Spleen (tissue), 11 donors: ENCODE measurements at regions not wholly inside any gene's neighbourhood (a gene's known extent, or its start where the extent isn't known, plus 50 kb on each side); places are given as distances from the start of the nearest gene placed in this dataset.

Experiments used
- DNase-seq: peaks from one replicate; pipeline ENCODE4 v3.0.0-alpha.2; 2020
- H3K27ac ChIP-seq, 8 donors: fragments of 200-600 bp; sonication (generic) in 7 of 8; 1 replicate in 4 of 8; 2 replicates in 4 of 8; pipeline versions ENCODE4 v1.5.0 to v1.8.0; 2016 to 2021; ENCODE audit warnings: inconsistent platforms in 4 of 8, mild to moderate bottlenecking in 4 of 8, moderate library complexity in 1 of 8
- H3K27me3 ChIP-seq, 7 donors: fragments of 200-600 bp; sonication (generic) in 6 of 7; replicated peaks in 1 of 7; 1 replicate in 4 of 7; 2 replicates in 3 of 7; pipeline versions ENCODE4 v1.5.0 to v1.8.0; 2016 to 2021; ENCODE audit warnings: inconsistent platforms in 3 of 7, mild to moderate bottlenecking in 1 of 7
- H3K36me3 ChIP-seq, 6 donors: fragments of 200-600 bp; sonication (generic) in 5 of 6; 1 replicate in 4 of 6; 2 replicates in 2 of 6; pipeline versions ENCODE4 v1.5.0 to v1.8.0; 2016 to 2021; ENCODE audit warnings: inconsistent platforms in 2 of 6
- H3K4me1 ChIP-seq, 6 donors: fragments of 200-600 bp; sonication (generic) in 5 of 6; 1 replicate in 3 of 6; 2 replicates in 3 of 6; pipeline versions ENCODE4 v1.5.0 to v1.8.0; 2016 to 2021; ENCODE audit warnings: inconsistent platforms in 3 of 6
- H3K4me3 ChIP-seq, 8 donors: fragments of 200-600 bp; sonication (generic) in 7 of 8; 1 replicate in 4 of 8; 2 replicates in 4 of 8; pipeline versions ENCODE4 v1.5.0 to v1.8.0; 2016 to 2021; ENCODE audit warnings: inconsistent platforms in 4 of 8, mild to moderate bottlenecking in 4 of 8, moderate library complexity in 2 of 8
- H3K9me3 ChIP-seq, 8 donors: fragments of 200-600 bp; sonication (generic) in 7 of 8; 1 replicate in 4 of 8; 2 replicates in 4 of 8; pipeline versions ENCODE4 v1.5.0 to v1.8.0; 2016 to 2021; ENCODE audit warnings: inconsistent platforms in 4 of 8
- POLR2A ChIP-seq, 3 donors: fragments of 450-650 bp; IDR thresholded peaks; one replicate each; pipeline ENCODE4 v1.5.1; 2017; ENCODE audit warnings: antibody characterized with exemption in 3 of 3, mild to moderate bottlenecking in 1 of 3
- POLR2AphosphoS5 ChIP-seq, 3 donors: sonication (generic); formaldehyde crosslinking; IDR thresholded peaks; one replicate each; pipeline ENCODE4 v1.5.1; 2017; ENCODE audit warnings: antibody characterized with exemption in 3 of 3
- WGBS, 5 donors: extraction: QIAGEN DNeasy Blood & Tissue Kit in 3 of 5; methylation state at CpG; one replicate each; pipeline versions ENCODE4 v1.1.5 to v1.1.7; 2013 to 2018; 5-methylcytosine and 5-hydroxymethylcytosine counted together
- intact Hi-C: fragments of 100-400 bp; cut with DNase I; formaldehyde crosslinking; loops from one replicate; pipeline ENCODE4 v1.15.0; 2023; ENCODE audit warnings: low total_unique reads
- TF ChIP-seq, protein P1 (sequence below), 11 experiments: fragments of 200-600 bp in 7 of 11; fragments of 450-650 bp in 4 of 11; sonication (generic) in 4 of 11; IDR thresholded peaks in 8 of 11; conservative IDR thresholded peaks in 3 of 11; 1 replicate in 7 of 11; 2 replicates in 4 of 11; pipeline versions ENCODE4 v1.4.0 to v1.8.0; 2016 to 2021; ENCODE audit warnings: antibody characterized with exemption in 11 of 11, inconsistent platforms in 4 of 11, mild to moderate bottlenecking in 1 of 11
- donor health status: healthy with polysubstance abuse.
- donor health status: DM: no; HTN: no; CAD: no; lungs with moderate emphysema.
- donor health status: DM: no; HTN: no; CAD: no.
- donor health status: Bipolar disorder and iron deficiency.
- donor health status: healthy.
- donor health status: DM: no; HTN: no; CAD: no.
- donor health status: DM: yes; HTN: yes; CAD: no.

DNA sequence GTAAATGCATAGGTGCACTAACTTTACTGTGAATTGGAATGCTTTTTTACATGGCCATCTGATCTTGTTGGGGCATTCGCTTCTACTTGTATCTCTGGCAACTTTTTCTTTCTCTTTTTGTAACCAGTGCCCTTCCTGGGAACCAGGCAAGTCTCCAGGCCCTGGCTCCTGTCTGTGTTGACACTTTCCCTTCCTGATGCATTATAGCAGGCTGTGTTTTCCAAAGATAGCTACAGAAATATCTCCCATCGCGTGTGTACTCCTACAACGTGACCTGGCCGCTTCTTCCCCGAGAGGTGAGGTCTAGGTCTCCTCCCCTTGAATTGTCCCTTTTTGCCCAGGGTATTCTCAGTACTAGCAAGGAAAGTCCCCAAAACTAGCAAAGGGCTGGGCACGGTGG is 81.1 kb upstream of the SPIN1 start:
- no peaks in the 10 kb centered on the region for H3K4me1 ChIP-seq
- H3K9me3 ChIP-seq = no peaks in the 10 kb centered on the region
- no peak for DNase-seq
- no peak overlapping the region for H3K4me3 ChIP-seq
- H3K27me3 ChIP-seq = peaks cover 0 to 9% (median 0%) of the 10 kb centered on the region in 7 donors
- intact Hi-C loops = no loop called here
- H3K36me3 ChIP-seq = no peaks in the 10 kb centered on the region
- TF ChIP-seq, protein P1, sequence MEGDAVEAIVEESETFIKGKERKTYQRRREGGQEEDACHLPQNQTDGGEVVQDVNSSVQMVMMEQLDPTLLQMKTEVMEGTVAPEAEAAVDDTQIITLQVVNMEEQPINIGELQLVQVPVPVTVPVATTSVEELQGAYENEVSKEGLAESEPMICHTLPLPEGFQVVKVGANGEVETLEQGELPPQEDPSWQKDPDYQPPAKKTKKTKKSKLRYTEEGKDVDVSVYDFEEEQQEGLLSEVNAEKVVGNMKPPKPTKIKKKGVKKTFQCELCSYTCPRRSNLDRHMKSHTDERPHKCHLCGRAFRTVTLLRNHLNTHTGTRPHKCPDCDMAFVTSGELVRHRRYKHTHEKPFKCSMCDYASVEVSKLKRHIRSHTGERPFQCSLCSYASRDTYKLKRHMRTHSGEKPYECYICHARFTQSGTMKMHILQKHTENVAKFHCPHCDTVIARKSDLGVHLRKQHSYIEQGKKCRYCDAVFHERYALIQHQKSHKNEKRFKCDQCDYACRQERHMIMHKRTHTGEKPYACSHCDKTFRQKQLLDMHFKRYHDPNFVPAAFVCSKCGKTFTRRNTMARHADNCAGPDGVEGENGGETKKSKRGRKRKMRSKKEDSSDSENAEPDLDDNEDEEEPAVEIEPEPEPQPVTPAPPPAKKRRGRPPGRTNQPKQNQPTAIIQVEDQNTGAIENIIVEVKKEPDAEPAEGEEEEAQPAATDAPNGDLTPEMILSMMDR (IDR thresholded peaks at IDR 0.05 in 8 of 11, conservative IDR thresholded peaks at IDR 0.05 in 3 of 11) = no peak
- TF ChIP-seq POLR2A (IDR thresholded peaks at IDR 0.05) = no peak
- no peak for TF ChIP-seq POLR2AphosphoS5 (IDR thresholded peaks at IDR 0.05)
- H3K27ac ChIP-seq = no peak overlapping the region
- 85 to 94% (median 92%) methylated on average over 7 of the region's 7 CpGs for WGBS, 5 donors

DNA sequence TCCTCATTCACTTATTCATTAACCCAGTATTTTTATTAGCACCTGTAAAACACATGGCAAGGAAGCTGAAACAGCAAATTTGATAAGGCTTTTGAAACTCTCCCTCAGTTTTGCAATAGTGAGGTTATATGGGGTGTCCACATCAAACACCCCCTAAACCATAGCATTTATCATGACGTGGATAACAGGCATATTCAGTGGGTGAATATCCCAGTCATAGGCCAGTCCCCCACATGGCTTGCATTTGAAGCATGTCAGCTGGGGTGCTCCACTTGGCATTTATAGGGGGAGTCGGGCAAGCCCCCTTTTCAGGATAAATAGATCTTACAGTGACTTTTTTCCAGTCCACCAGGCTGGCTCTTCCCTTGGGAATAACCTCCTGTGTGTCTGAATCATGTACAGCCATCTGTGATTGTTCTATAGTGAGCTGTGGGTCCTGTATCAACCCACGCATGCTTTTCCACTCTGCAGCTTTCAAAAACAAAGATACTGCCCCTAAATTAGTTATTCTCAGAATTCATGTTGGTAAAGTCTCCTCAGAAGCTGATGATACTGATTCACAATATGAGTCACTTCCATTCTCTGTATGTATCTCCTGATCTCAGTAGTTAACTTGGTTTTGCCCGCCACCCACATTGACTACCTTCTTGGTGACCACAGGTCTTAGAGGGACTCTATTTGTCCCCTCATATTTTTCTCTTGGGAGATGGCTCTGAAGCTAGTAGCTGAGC is 84.4 kb upstream of the SPIN1 start:
- H3K4me1 ChIP-seq = no peaks in the 10 kb centered on the region
- no peaks in the 10 kb centered on the region for H3K9me3 ChIP-seq
- H3K36me3 ChIP-seq = no peaks in the 10 kb centered on the region
- H3K4me3 ChIP-seq = no peak overlapping the region
- H3K27ac ChIP-seq = no peak overlapping the region
- peaks cover 0 to 9% (median 0%) of the 10 kb centered on the region in 7 donors for H3K27me3 ChIP-seq
- no peak for DNase-seq
- WGBS, 5 donors = 64 to 71% (median 69%) methylated on average over 4 of the region's 4 CpGs
- intact Hi-C loops = no loop called here
- TF ChIP-seq, protein P1 (IDR thresholded peaks at IDR 0.05 in 8 of 11, conservative IDR thresholded peaks at IDR 0.05 in 3 of 11) = no peak
- TF ChIP-seq POLR2AphosphoS5 (IDR thresholded peaks at IDR 0.05) = no peak
- no peak for TF ChIP-seq POLR2A (IDR thresholded peaks at IDR 0.05)

DNA sequence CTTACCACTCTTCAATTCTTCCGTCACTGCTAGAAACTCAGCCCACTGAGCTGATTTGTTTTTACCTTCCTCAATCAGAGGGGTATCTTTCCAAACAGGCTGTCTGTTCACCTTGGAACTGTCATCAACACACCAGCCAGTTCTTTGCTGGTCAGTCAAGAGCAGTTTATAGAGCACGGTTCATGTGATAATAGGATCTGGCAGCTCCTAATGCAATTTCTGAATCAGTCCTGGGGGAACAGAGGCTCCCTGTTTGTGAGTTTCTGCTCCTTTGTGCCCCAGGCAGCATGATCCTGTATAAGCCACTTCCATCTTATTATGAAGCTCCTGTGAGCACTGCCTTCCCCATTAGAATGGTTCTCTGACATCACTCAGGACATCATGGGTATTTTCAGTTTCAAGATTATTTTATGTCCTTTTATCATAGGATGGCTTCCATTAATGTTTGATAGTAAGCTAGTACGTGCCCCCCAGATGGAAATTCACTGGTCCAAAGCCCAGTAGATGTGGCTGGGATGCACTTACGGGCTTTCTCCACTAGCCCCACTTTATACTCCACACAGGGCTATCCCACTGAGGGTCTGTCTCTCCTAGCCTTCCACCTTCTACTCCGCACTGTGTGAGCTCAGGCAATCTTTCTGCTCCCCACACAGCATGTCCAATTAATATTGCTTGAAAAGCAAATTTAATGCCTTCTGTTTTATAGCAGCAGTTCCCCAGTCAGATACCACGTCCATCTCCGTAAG is 85.5 kb upstream of the SPIN1 start:
- Histone ChIP-seq H3K4me1 (no peaks in the 10 kb centered on the region), H3K9me3 (no peaks in the 10 kb centered on the region), H3K27me3 (peaks cover 0 to 7% (median 0%) of the 10 kb centered on the region in 7 donors), H3K27ac (no peak overlapping the region), H3K36me3 (no peaks in the 10 kb centered on the region), H3K4me3 (no peak overlapping the region)
- DNase-seq = no peak
- intact Hi-C loops = no loop called here
- TF ChIP-seq, protein P1 (IDR thresholded peaks at IDR 0.05 in 8 of 11, conservative IDR thresholded peaks at IDR 0.05 in 3 of 11) = no peak
- no peak for TF ChIP-seq POLR2AphosphoS5 (IDR thresholded peaks at IDR 0.05)
- TF ChIP-seq POLR2A (IDR thresholded peaks at IDR 0.05) = no peak
- WGBS, 5 donors = 82 to 92% (median 87%) methylated on average over 7 of the region's 7 CpGs

DNA sequence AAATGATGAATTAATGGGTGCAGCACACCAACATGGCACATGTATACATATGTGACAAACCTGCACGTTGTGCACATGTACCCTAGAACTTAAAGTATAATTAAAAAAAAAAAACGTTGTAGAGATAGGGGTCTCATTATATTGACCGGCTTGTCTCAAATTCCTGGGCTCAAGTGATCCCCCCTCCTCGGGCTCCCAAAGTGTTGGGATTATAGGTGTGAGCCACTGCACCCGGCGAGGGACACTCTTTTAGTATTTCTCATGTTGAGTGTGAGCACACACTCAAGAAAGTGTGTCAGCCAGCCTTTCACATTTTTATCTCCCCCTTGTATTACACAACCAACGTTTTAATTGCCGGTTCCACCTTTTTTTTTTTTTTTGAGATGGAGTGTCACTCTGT is 87.7 kb upstream of the SPIN1 start:
- no peaks in the 10 kb centered on the region for H3K36me3 ChIP-seq
- peak; percentile 11 for DNase-seq
- intact Hi-C loops = no loop called here
- H3K4me3 ChIP-seq = no peak overlapping the region
- H3K9me3 ChIP-seq = no peaks in the 10 kb centered on the region
- TF ChIP-seq, protein P1 (IDR thresholded peaks at IDR 0.05 in 8 of 11, conservative IDR thresholded peaks at IDR 0.05 in 3 of 11) = no peak
- TF ChIP-seq POLR2AphosphoS5 (IDR thresholded peaks at IDR 0.05) (no peak), POLR2A (IDR thresholded peaks at IDR 0.05) (no peak)
- no peaks in the 10 kb centered on the region for H3K27me3 ChIP-seq
- WGBS, 5 donors = 87 to 93% (median 89%) methylated on average over 8 of the region's 8 CpGs
- H3K4me1 ChIP-seq = no peaks in the 10 kb centered on the region
- no peak overlapping the region for H3K27ac ChIP-seq
